IgD-negative memory B cell (primary cell): ENCODE measurements at regions not wholly inside any gene's neighbourhood (a gene's known extent, or its start where the extent isn't known, plus 50 kb on each side); places are given as distances from the start of the nearest gene placed in this dataset.

Source experiments
- H3K27ac Mint-ChIP-seq, 3 donors: one replicate each; pipeline ENCODE4 v1.8.0; 2020 to 2022; ENCODE audit warnings: mild to moderate bottlenecking in 3 of 3, mixed read lengths in 3 of 3, moderate library complexity in 1 of 3
- H3K27me3 Mint-ChIP-seq: one replicate; pipeline ENCODE4 v1.8.0; 2021; ENCODE audit warnings: mixed read lengths
- H3K36me3 Mint-ChIP-seq: one replicate; pipeline ENCODE4 v1.8.0; 2020; ENCODE audit warnings: mild to moderate bottlenecking, mixed read lengths
- H3K4me1 Mint-ChIP-seq, 3 donors: one replicate each; pipeline ENCODE4 v1.8.0; 2020 to 2022; ENCODE audit warnings: mixed read lengths in 3 of 3, mild to moderate bottlenecking in 1 of 3
- H3K4me3 Mint-ChIP-seq, 4 donors: one replicate each; pipeline ENCODE4 v1.8.0; 2020 to 2022; ENCODE audit warnings: mild to moderate bottlenecking in 4 of 4, mixed read lengths in 4 of 4, moderate library complexity in 3 of 4
- H3K9me3 Mint-ChIP-seq, 3 donors: one replicate each; pipeline ENCODE4 v1.8.0; 2020 to 2021; ENCODE audit warnings: mixed read lengths in 3 of 3, mild to moderate bottlenecking in 1 of 3

DNA sequence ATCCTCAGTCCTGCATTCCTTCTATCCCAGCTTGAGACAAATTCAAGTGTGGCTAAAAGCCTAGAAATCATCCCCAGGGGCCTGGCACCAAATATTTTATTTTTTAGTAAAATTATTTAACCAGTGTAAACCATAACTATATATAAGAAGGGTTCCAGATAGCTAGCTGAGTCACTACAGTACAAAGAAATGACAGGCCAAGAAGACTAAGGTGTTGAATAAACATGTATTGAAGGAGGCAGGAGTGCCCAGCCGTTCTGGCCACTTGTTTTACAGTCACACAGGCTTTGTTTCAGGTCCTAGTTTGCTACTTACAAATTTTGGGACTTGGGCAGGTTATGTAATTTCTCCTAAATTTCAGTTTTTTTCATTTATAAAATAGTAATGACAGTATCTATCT, 225.9 kb upstream of the PITX2 start:
- no peaks in the 10 kb centered on the region for H3K36me3 Mint-ChIP-seq
- H3K27ac Mint-ChIP-seq: no peak overlapping the region
- no peaks in the 10 kb centered on the region for H3K27me3 Mint-ChIP-seq
- no peaks in the 10 kb centered on the region for H3K4me1 Mint-ChIP-seq
- peaks cover 0 to 2% (median 0%) of the 10 kb centered on the region in 3 donors for H3K9me3 Mint-ChIP-seq
- H3K4me3 Mint-ChIP-seq: no peak overlapping the region

DNA sequence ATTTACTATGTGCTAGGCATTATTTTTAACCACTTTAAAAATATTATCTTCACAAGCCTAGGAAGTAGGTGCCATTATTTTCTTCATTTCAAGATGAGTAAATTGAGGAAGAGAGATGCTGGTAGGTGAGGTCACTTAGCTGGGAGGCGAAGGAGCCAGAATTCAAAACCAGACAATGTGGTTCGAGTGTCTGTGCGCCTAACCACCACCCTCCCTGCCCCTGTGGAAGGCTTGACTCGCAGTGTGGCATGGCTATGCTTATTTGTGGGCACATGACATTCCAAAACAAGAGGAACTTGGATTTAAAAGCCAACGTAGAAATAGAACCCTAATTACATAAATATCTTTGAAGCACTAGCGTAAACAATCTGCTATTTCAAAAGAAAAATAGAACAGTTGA, 226.6 kb upstream of the PITX2 start:
- Mint-ChIP-seq H3K4me3 (no peak overlapping the region), H3K27me3 (no peaks in the 10 kb centered on the region), H3K27ac (no peak overlapping the region), H3K9me3 (peaks cover 0 to 5% (median 4%) of the 10 kb centered on the region in 3 donors), H3K4me1 (no peaks in the 10 kb centered on the region), H3K36me3 (no peaks in the 10 kb centered on the region)

DNA sequence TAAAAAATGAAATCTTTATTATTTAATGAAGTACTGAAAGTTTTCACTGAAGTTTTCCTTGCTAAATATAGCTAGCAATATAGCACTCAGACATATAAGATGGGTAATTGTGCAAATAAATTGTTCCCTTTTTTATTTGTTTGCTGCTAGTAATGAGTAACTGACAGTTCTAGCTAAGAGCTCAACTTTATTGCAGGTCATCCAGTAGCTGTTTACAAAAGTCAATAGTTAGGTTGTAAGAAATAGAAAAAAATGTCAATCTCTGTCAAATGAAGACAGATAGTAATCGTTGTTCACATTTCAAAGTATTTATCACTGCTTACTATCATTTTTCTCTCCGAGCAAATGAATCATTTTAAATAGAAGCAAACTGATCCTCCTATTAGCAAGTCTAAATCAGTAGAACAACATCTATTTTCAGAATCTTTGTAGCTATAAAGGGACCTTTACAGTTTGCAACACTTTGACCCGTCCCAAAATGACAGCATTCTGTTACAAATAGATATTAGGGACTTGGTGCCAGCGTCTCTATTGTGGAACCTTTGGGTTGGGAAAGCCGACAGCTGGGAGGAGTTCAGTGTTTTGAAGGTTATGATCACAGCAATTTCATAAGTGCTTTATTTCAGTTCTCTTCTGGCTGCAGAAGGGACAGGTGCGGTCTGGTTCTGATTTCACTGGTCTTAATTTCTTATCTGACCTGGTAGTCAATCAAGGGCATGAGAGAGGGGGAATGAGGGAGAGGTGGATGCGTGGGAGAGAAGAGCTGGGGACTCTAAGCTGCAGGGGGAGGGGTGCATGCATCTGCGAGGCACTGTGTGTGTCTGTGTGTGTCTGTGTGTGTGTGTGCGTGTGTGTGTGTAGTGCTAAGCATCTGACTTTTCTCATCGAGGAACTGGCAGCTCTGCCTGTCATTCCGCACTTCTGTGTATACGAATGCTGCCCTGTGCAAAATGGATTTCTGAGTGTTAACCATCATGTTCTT, 227.9 kb upstream of the PITX2 start:
- no peak overlapping the region for H3K27ac Mint-ChIP-seq
- no peaks in the 10 kb centered on the region for H3K27me3 Mint-ChIP-seq
- no peaks in the 10 kb centered on the region for H3K4me1 Mint-ChIP-seq
- peaks cover 0 to 8% (median 5%) of the 10 kb centered on the region in 3 donors for H3K9me3 Mint-ChIP-seq
- no peak overlapping the region for H3K4me3 Mint-ChIP-seq
- H3K36me3 Mint-ChIP-seq: no peaks in the 10 kb centered on the region

DNA sequence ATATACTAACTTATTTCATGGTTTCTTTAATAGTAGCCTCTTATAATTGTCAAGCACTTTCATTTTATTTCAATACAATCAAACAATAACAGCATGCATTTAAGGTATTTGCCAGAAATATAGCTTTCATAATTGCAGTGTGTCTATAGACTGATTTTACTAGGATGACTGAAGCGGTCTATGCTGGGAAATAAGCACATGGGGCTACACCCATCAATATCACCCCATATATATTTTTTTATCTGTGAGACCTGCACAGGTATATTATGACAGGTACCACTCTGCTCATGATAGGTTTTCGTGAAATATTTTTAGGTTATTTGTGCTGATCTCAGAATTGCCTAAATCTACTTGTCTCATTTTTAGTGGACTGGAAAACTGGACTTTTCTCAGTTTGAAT, 229.1 kb upstream of the PITX2 start:
- Mint-ChIP-seq H3K27me3 (no peaks in the 10 kb centered on the region), H3K27ac (no peak overlapping the region), H3K4me3 (no peak overlapping the region), H3K9me3 (peaks cover 1 to 8% (median 5%) of the 10 kb centered on the region in 3 donors), H3K36me3 (no peaks in the 10 kb centered on the region), H3K4me1 (no peaks in the 10 kb centered on the region)

DNA sequence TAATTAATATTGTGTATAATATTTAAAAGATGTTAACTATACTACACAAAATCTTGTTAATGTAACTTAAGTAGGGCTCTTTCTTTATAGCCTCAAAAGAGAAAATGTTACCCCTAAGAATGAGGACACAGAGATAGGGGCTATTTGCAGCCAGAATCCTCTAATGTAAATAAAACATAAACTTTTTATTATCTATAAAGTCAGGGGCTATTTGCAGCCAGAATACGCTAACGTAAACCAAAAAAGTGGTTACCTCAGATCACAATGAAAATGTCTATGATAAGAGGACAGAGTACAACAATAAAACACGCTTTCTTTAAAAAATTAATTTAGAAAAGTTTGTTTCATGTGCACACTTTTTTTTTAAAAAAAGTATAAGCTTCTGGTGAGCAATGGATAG, 229.9 kb upstream of the PITX2 start:
- Mint-ChIP-seq H3K36me3 (no peaks in the 10 kb centered on the region), H3K9me3 (peaks cover 1 to 8% (median 5%) of the 10 kb centered on the region in 3 donors)

DNA sequence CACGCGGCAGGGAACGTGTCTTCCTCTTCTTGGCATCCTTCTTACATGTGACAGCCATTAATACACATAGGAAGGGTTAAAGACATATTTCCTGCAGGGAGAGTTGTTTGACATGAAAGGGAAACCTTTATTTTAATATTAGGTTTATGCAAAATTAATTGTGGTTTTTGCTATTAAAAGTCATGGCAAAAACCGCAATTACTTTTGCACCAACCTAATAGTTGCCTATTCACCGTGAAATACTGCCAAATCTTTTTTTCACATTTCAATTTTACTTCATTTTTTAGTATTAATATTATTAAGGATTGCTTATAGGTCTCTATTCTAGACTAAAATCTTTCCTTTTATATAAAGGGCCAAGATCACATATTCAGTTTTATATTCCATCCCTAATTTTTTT, 230.4 kb upstream of the PITX2 start:
- no peak overlapping the region for H3K27ac Mint-ChIP-seq
- H3K4me3 Mint-ChIP-seq: no peak overlapping the region
- no peaks in the 10 kb centered on the region for H3K36me3 Mint-ChIP-seq

More for the DNA sequence above, 229.9 kb upstream of the PITX2 start:
- Mint-ChIP-seq H3K27me3 (no peaks in the 10 kb centered on the region), H3K4me1 (no peaks in the 10 kb centered on the region), H3K27ac (no peak overlapping the region), H3K4me3 (no peak overlapping the region)

DNA sequence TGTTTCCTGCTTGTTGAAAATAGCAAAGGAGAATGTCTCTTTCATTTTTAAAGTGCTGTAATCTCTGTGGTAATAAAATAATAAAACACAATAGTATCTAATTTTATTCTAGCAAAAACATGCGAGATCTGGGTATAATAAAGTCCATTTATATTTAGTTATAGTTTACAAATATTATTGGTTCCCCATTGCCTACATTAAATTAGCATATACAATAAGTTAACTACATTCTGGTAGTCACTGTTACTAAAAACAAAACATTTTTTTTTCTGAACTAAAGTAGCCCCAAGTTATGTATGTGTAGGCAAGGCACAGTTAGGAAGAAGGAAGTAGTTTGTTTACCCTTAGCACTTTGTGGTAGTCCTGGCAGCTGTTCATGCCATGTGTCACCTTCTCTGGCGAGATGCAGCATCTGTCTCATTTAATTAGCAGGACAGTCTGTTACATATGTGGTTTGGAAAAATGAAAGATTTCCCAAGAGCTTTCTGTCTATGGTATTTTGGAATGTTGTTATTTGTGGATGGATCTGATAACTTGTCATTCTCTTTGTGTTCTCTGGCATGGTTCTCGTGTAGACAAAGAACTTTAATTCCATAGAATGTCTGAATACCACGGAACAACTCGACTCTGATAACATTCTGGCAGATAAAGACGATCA, 231.3 kb upstream of the PITX2 start:
- Mint-ChIP-seq H3K4me3 (no peak overlapping the region), H3K4me1 (no peaks in the 10 kb centered on the region), H3K27me3 (no peaks in the 10 kb centered on the region), H3K9me3 (peaks cover 1 to 8% (median 5%) of the 10 kb centered on the region in 3 donors), H3K36me3 (no peaks in the 10 kb centered on the region), H3K27ac (no peak overlapping the region)

More for the DNA sequence above, 230.4 kb upstream of the PITX2 start:
- Mint-ChIP-seq H3K9me3 (peaks cover 1 to 8% (median 5%) of the 10 kb centered on the region in 3 donors), H3K4me1 (no peaks in the 10 kb centered on the region), H3K27me3 (no peaks in the 10 kb centered on the region)

DNA sequence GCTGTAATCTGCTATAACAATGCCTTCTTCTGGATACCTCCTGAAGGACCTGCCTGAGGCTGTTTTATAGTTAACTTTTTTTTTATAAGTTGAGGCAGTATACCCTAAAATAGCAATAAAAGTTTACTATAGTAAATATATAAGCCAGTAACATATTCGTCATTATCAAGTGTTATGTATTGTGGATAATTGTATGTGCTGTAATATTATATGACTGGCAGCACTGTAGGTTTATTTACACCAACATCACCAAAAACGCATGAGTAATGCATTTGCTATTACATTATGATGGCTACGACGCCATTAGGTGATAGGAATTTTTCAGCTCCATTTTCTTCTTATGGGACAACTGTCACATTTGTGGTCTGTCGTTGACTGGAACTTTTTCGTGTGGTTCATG, 237.2 kb upstream of the PITX2 start:
- peaks cover 0 to 2% (median 1%) of the 10 kb centered on the region in 3 donors for H3K9me3 Mint-ChIP-seq
- no peak overlapping the region for H3K27ac Mint-ChIP-seq
- no peak overlapping the region for H3K4me3 Mint-ChIP-seq
- no peaks in the 10 kb centered on the region for H3K27me3 Mint-ChIP-seq
- no peaks in the 10 kb centered on the region for H3K36me3 Mint-ChIP-seq
- H3K4me1 Mint-ChIP-seq: no peaks in the 10 kb centered on the region

DNA sequence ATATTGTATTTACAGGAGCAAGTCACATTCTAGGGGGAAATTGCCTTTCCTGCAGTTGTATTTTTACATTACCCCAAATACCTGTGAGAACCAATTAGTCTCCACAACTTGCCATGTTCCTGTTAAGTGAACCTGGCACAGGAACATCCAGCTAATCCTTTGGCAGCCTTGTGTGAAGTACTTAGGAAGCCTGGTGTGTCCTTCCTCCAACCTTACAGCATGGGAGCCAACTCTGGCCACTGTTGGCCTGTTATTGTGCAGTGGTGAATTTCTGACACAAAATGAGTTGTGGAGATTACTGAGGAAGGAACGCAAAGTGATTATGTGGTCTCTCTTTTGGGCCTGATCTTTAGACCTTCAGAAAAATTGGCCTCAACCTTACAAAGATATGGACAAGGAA, 238.0 kb upstream of the PITX2 start:
- Mint-ChIP-seq H3K9me3 (peaks cover 0 to 2% (median 1%) of the 10 kb centered on the region in 3 donors), H3K27ac (no peak overlapping the region), H3K36me3 (no peaks in the 10 kb centered on the region), H3K4me3 (no peak overlapping the region), H3K27me3 (no peaks in the 10 kb centered on the region), H3K4me1 (no peaks in the 10 kb centered on the region)

DNA sequence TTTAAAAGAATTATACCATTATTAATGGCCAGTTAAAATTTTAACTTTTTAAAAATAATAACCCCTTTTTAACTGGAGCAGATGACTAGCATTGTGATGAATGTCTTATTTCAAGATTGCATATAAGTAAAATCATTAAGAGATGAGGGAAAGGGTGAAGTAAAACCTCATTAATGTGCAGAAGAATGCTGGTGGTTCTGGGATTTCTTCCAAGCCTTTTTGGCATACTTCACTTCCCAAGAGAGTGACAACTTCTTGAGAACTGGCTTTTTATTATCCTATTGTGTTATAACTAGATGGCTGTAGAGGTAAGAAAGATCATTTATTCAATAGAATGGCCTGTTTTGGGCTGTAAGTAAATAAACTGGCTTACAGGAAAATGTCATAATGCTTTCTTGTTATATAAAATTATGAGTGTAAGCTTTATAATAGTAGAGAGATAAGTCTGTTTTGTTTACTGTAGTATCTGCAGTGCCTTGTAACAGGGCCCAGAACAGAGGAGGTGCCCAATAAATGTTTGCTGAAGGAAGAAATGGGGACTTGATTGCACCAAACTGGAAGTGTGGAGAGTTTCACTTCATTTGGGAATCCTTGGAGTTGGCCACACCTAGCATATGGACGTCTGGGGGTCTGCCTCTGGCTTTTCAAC, 242.9 kb upstream of the PITX2 start:
- Mint-ChIP-seq H3K36me3 (no peaks in the 10 kb centered on the region), H3K4me3 (no peak overlapping the region), H3K27me3 (no peaks in the 10 kb centered on the region), H3K9me3 (peaks cover 0 to 2% (median 0%) of the 10 kb centered on the region in 3 donors), H3K4me1 (peaks cover 10 to 15% (median 11%) of the 10 kb centered on the region in 3 donors), H3K27ac (no peak overlapping the region)

DNA sequence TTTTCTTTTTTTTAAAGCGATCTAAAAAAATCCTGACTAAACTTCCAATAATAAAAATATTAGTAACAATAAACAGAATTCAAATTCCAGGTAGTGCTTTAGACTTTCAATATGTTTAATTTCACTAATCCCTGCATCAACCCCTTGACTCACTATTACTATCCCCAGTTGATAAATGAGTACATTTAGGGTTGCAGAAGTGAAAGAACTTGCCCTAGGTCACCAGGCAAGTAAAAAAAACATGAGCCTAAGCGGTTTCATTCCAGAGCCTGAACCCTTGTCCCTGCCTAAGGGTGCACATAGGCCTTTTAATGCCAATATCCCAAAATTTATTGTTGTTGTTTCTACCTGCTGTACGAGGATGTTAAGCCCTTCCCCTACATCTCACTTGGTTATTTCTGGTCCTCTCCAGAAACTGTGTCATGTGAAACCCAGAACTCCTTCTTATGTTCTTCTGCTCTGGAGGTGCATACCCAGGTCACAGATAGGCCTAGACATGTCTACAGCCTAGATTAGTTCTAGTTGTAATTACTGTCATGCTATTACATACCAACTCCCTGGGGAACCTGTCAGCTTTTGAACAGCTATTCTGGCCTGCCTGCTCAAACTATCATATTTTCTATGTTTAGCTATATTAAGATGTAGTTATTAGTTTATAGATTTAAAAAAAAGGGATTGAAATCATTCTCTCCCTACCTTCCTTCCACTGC, 244.5 kb upstream of the PITX2 start:
- H3K36me3 Mint-ChIP-seq: no peaks in the 10 kb centered on the region
- H3K4me3 Mint-ChIP-seq: no peak overlapping the region
- H3K4me1 Mint-ChIP-seq: peaks cover 10 to 15% (median 11%) of the 10 kb centered on the region in 3 donors
- H3K27ac Mint-ChIP-seq: no peak overlapping the region
- H3K27me3 Mint-ChIP-seq: no peaks in the 10 kb centered on the region
- no peaks in the 10 kb centered on the region for H3K9me3 Mint-ChIP-seq

DNA sequence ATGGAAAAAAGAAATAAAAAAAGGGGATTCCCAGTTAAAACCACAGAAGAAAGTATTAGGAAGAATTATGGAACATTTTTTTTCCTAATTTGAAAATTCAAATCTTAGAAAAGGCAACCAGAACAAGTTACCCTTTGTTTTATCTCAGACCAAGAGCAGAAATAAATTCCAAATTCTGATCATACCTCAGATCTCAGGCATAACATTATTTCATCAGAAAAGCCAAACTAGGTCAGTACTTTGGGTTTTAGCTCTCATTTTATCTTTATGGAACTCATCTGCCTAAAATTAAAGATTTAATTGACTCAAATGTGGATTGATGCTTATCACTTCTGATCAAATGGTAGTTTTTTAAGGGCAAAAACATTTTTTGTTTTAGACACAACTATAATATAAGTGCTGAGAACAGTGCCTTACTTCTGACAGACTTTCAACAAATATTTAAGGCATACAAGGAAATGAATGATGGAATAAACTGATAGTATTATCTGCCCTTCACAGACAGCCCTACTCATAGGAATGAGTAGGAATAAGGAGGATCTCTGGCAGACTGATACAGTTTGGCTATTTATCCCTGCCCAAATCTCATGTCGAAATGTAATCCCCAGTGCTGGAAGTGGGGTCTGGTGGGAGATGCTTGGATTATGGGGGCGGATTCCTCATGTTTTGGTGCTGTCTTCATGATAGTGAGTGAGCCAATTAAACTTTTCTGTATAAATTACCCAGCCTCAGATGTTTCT, 245.3 kb upstream of the PITX2 start:
- Mint-ChIP-seq H3K4me1 (peaks cover 10 to 15% (median 11%) of the 10 kb centered on the region in 3 donors), H3K36me3 (no peaks in the 10 kb centered on the region), H3K9me3 (no peaks in the 10 kb centered on the region)

DNA sequence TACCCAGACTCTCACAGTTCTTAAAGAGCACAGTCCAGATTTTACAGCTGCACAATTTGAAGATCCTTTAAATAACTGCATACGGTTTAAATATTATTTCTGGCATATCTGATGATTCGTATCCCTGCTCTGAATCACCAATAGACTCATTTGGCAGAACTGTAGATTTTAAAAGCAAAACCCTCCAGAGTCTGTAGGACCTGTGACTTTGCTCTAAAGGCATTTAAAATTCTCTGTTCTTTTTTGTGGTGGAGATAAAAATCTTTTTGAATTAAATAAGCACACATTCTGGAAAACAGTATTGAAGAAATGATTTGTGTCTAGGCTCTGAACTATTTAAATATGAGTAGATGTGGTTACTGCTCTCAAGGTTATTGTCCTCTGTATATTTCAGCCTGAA, 246.2 kb upstream of the PITX2 start:
- H3K36me3 Mint-ChIP-seq: no peaks in the 10 kb centered on the region
- H3K9me3 Mint-ChIP-seq: no peaks in the 10 kb centered on the region
- no peaks in the 10 kb centered on the region for H3K27me3 Mint-ChIP-seq
- H3K4me1 Mint-ChIP-seq: peaks cover 10 to 15% (median 11%) of the 10 kb centered on the region in 3 donors
- no peak overlapping the region for H3K27ac Mint-ChIP-seq
- no peak overlapping the region for H3K4me3 Mint-ChIP-seq

More for the DNA sequence above, 245.3 kb upstream of the PITX2 start:
- H3K4me3 Mint-ChIP-seq: no peak overlapping the region
- no peaks in the 10 kb centered on the region for H3K27me3 Mint-ChIP-seq
- no peak overlapping the region for H3K27ac Mint-ChIP-seq
